ENCODE measurements at regions not wholly inside any gene's neighbourhood (a gene's known extent, or its start where the extent isn't known, plus 50 kb on each side); places are given as distances from the start of the nearest gene placed in this dataset.

GRCh38 chr4:156328882-156329281 lies 375.2 kb upstream of the CTSO start:
- TF ChIP-seq POLR2AphosphoS5 (IDR thresholded peaks at IDR 0.05; ENCODE audit: low read depth, low read length): no peak
- no peak for TF ChIP-seq TAF1 (IDR thresholded peaks at IDR 0.05; ENCODE audit: borderline replicate concordance, low read depth, low read length)
- no peak for TF ChIP-seq POLR2A (IDR thresholded peaks at IDR 0.05; ENCODE audit: low read depth, low read length)
